ENCODE measurements at regions not wholly inside any gene's neighbourhood (a gene's known extent, or its start where the extent isn't known, plus 50 kb on each side); places are given as distances from the start of the nearest gene placed in this dataset.

- WGBS = 53% methylated on average over 7 of the region's 7 CpGs
- no peak for TF ChIP-seq EP300 (IDR thresholded peaks at IDR 0.05)
- TF ChIP-seq CTCF (IDR thresholded peaks at IDR 0.05) = no peak
- TF ChIP-seq POLR2A (IDR thresholded peaks at IDR 0.05; ENCODE audit: low read depth) = no peak
- TF ChIP-seq POLR2AphosphoS5 (IDR thresholded peaks at IDR 0.05) = no peak
- H3K4me1 ChIP-seq = no peaks in the 10 kb centered on the region
- no peaks in the 10 kb centered on the region for H3K9me3 ChIP-seq
- H3K36me3 ChIP-seq = no peaks in the 10 kb centered on the region
- intact Hi-C loops (cut with DNase I) = no loop called here
- H3K4me3 ChIP-seq = no peak overlapping the region
- H3K27me3 ChIP-seq = peaks cover 0 to 9% (median 0%) of the 10 kb centered on the region in 4 donors
- DNase-seq (ENCODE audit: extremely low spot score) = no peak
- no peak overlapping the region for H3K27ac ChIP-seq (replicated peaks in 1 of 4)
These were observed 595.2 kb downstream of the TOX3 start for GRCh38 chr16:51951668-51952298.

- TF ChIP-seq POLR2AphosphoS5 (IDR thresholded peaks at IDR 0.05) (no peak), EP300 (IDR thresholded peaks at IDR 0.05) (no peak), POLR2A (IDR thresholded peaks at IDR 0.05; ENCODE audit: low read depth) (no peak), CTCF (IDR thresholded peaks at IDR 0.05) (no peak)
- Histone ChIP-seq H3K27me3 (peaks cover 0 to 9% (median 0%) of the 10 kb centered on the region in 4 donors), H3K4me3 (no peak overlapping the region), H3K9me3 (no peaks in the 10 kb centered on the region), H3K27ac (replicated peaks in 1 of 4) (no peak overlapping the region), H3K36me3 (no peaks in the 10 kb centered on the region), H3K4me1 (no peaks in the 10 kb centered on the region)
- intact Hi-C loops (cut with DNase I) = no loop called here
- DNase-seq (ENCODE audit: extremely low spot score) = no peak
- WGBS = 86% methylated on average over 3 of the region's 3 CpGs
These were observed 596.7 kb downstream of the TOX3 start for GRCh38 chr16:51950118-51950780.

GRCh38 chr16:51949282-51949681, 597.7 kb downstream of the TOX3 start:
- 53% methylated on average over 2 of the region's 2 CpGs for WGBS
- DNase-seq (ENCODE audit: extremely low spot score) = no peak
- TF ChIP-seq POLR2AphosphoS5 (IDR thresholded peaks at IDR 0.05) (no peak), POLR2A (IDR thresholded peaks at IDR 0.05; ENCODE audit: low read depth) (no peak), CTCF (IDR thresholded peaks at IDR 0.05) (no peak), EP300 (IDR thresholded peaks at IDR 0.05) (no peak)
- intact Hi-C loops (cut with DNase I) = no loop called here
- Histone ChIP-seq H3K4me1 (no peaks in the 10 kb centered on the region), H3K4me3 (no peak overlapping the region), H3K36me3 (no peaks in the 10 kb centered on the region), H3K9me3 (no peaks in the 10 kb centered on the region), H3K27me3 (peaks cover 0 to 9% (median 0%) of the 10 kb centered on the region in 4 donors), H3K27ac (replicated peaks in 1 of 4) (no peak overlapping the region)

- Histone ChIP-seq H3K4me3 (no peak overlapping the region), H3K4me1 (no peaks in the 10 kb centered on the region), H3K27me3 (peaks cover 0 to 4% (median 0%) of the 10 kb centered on the region in 4 donors), H3K27ac (replicated peaks in 1 of 4) (no peak overlapping the region), H3K9me3 (no peaks in the 10 kb centered on the region), H3K36me3 (no peaks in the 10 kb centered on the region)
- TF ChIP-seq CTCF (IDR thresholded peaks at IDR 0.05) (no peak), POLR2AphosphoS5 (IDR thresholded peaks at IDR 0.05) (no peak), EP300 (IDR thresholded peaks at IDR 0.05) (no peak), POLR2A (IDR thresholded peaks at IDR 0.05; ENCODE audit: low read depth) (no peak)
- intact Hi-C loops (cut with DNase I) = no loop called here
- DNase-seq (ENCODE audit: extremely low spot score) = no peak
These were observed 605.5 kb downstream of the TOX3 start for GRCh38 chr16:51941412-51941811.
